SK-N-SH (cell line): ENCODE measurements at regions not wholly inside any gene's neighbourhood (a gene's known extent, or its start where the extent isn't known, plus 50 kb on each side); places are given as distances from the start of the nearest gene placed in this dataset.

Experiments
- CTCF ChIA-PET: fragments of 300-600, 350-600 bp; formaldehyde crosslinking; extraction: SDS; loops from one replicate; lab custom pipeline; 2021; lab: Yijun Ruan, JAX
- POLR2A ChIA-PET: fragments of 350-600 bp; sonication (Branson Sonifier 250); formaldehyde crosslinking; extraction: SDS; loops from one replicate; lab custom pipeline; 2020; ENCODE audit warnings: antibody characterized with exemption, inconsistent platforms; lab: Yijun Ruan, JAX
- DNase-seq: peaks from one replicate; pipeline ENCODE4 v3.0.0; 2012
- H2AFZ ChIP-seq: fragments of 200-600 bp; sonication (generic); 2 replicates; pipeline ENCODE4 v1.8.1; 2016; ENCODE audit warnings: antibody characterized with exemption, mild to moderate bottlenecking, low read depth
- H3F3A ChIP-seq: fragments of 200-600 bp; sonication (generic); replicated peaks from 2 replicates; pipeline ENCODE3; 2016; ENCODE audit warnings: antibody characterized with exemption, mild to moderate bottlenecking; ENCODE audit not compliant: insufficient read depth
- H3K27ac ChIP-seq, 2 experiments: fragments of 200-500 bp in 1 of 2; fragments of 200-600 bp in 1 of 2; sonication (Bioruptor generic) in 1 of 2; sonication (generic), shearing (Covaris generic) in 1 of 2; 2 replicates each; pipeline versions ENCODE4 v1.5.1 to v1.6.1; 2014 to 2016; ENCODE audit warnings: low read depth in 2 of 2, inconsistent platforms in 1 of 2, low read length in 1 of 2, mild to moderate bottlenecking in 1 of 2, mixed read lengths in 1 of 2
- H3K27me3 ChIP-seq: fragments of 200-600 bp; sonication (generic), shearing (Covaris generic); 2 replicates; pipeline ENCODE4 v1.6.1; 2016; ENCODE audit warnings: mixed run types; ENCODE audit not compliant: insufficient read depth
- H3K36me3 ChIP-seq, 2 experiments: fragments of 200-500 bp in 1 of 2; fragments of 200-600 bp in 1 of 2; sonication (Bioruptor generic) in 1 of 2; sonication (generic) in 1 of 2; replicated peaks in 1 of 2; 2 replicates each; pipeline versions ENCODE3 to v1.5.1; 2014 to 2016; ENCODE audit warnings: low read length in 1 of 2, mild to moderate bottlenecking in 1 of 2; ENCODE audit not compliant: insufficient read depth in 2 of 2, control insufficient read depth in 1 of 2
- H3K4me1 ChIP-seq, 2 experiments: fragments of 200-500 bp in 1 of 2; fragments of 200-600 bp in 1 of 2; sonication (Bioruptor generic) in 1 of 2; sonication (generic), shearing (Covaris generic) in 1 of 2; 2 replicates each; pipeline versions ENCODE4 v1.5.1 to v1.6.1; 2014 to 2016; ENCODE audit warnings: low read depth in 1 of 2, low read length in 1 of 2, mixed run types in 1 of 2; ENCODE audit not compliant: insufficient read depth in 2 of 2, control insufficient read depth in 1 of 2
- H3K4me2 ChIP-seq: fragments of 200-600 bp; sonication (generic), shearing (Covaris generic); 2 replicates; pipeline ENCODE4 v1.6.1; 2017; ENCODE audit warnings: mixed run types
- H3K4me3 ChIP-seq, 2 experiments: fragments of 200-500 bp in 1 of 2; fragments of 200-600 bp in 1 of 2; sonication (Bioruptor generic) in 1 of 2; sonication (generic), shearing (Covaris generic) in 1 of 2; 2 replicates each; pipeline versions ENCODE4 v1.5.1 to v1.8.1; 2014 to 2016; ENCODE audit warnings: low read depth in 2 of 2, inconsistent platforms in 1 of 2, low read length in 1 of 2, mild to moderate bottlenecking in 1 of 2, mixed read lengths in 1 of 2, moderate library complexity in 1 of 2
- H3K79me2 ChIP-seq: fragments of 200-600 bp; sonication (generic); 2 replicates; pipeline ENCODE4 v1.8.1; 2017; ENCODE audit warnings: mild to moderate bottlenecking; ENCODE audit not compliant: insufficient read depth
- H3K9ac ChIP-seq: fragments of 200-600 bp; sonication (generic); 2 replicates; pipeline ENCODE4 v1.6.1; 2017; ENCODE audit warnings: mixed run types
- H3K9me2 ChIP-seq: fragments of 200-600 bp; sonication (generic); 2 replicates; pipeline ENCODE4 v1.6.1; 2017; ENCODE audit warnings: mixed run types
- H3K9me3 ChIP-seq: fragments of 200-600 bp; sonication (generic); 2 replicates; pipeline ENCODE4 v1.6.1; 2017; ENCODE audit warnings: mixed run types, mild to moderate bottlenecking, moderate library complexity
- H4K20me1 ChIP-seq: fragments of 200-600 bp; sonication (generic); 2 replicates; pipeline ENCODE4 v1.6.1; 2017; ENCODE audit warnings: mild to moderate bottlenecking, mixed run types; ENCODE audit not compliant: insufficient read depth
- FOSL2 ChIP-seq: IDR thresholded peaks from 2 replicates; pipeline ENCODE4 v1.4.0; 2012; ENCODE audit warnings: low read depth, mild to moderate bottlenecking, moderate library complexity, borderline replicate concordance
- FOXM1 ChIP-seq: IDR thresholded peaks from 2 replicates; pipeline ENCODE4 v1.4.0; 2012; ENCODE audit warnings: low read depth, mild to moderate bottlenecking
- GABPA ChIP-seq: IDR thresholded peaks from 2 replicates; pipeline ENCODE4 v1.4.0; 2012; ENCODE audit warnings: low read depth, mild to moderate bottlenecking
- JUND ChIP-seq: IDR thresholded peaks from 2 replicates; pipeline ENCODE4 v1.4.0; 2012
- MEF2A ChIP-seq: IDR thresholded peaks from 2 replicates; pipeline ENCODE4 v1.4.0; 2012; ENCODE audit warnings: low read depth, borderline replicate concordance
- MXI1 ChIP-seq: IDR thresholded peaks from 2 replicates; pipeline ENCODE4 v1.6.1; 2012; ENCODE audit warnings: mild to moderate bottlenecking, low read depth, low read length, improper control_type of control experiment
- PBX3 ChIP-seq: IDR thresholded peaks from 2 replicates; pipeline ENCODE4; 2012
- POLR2AphosphoS5 ChIP-seq: IDR thresholded peaks from 2 replicates; pipeline ENCODE4 v1.6.1; 2012; ENCODE audit warnings: low read depth, low read length
- RAD21 ChIP-seq: IDR thresholded peaks from 2 replicates; pipeline ENCODE4 v1.6.1; 2012; ENCODE audit warnings: mild to moderate bottlenecking, low read length
- RCOR1 ChIP-seq: fragments of 150-350 bp; IDR thresholded peaks from 2 replicates; pipeline ENCODE4 v1.6.1; 2017; ENCODE audit warnings: antibody characterized with exemption, low read length
- SIN3A ChIP-seq: IDR thresholded peaks from 2 replicates; pipeline ENCODE4 v1.6.1; 2012; ENCODE audit warnings: low read depth, mild to moderate bottlenecking, low read length, moderate library complexity, borderline replicate concordance
- SMC3 ChIP-seq: IDR thresholded peaks from 2 replicates; pipeline ENCODE4 v1.6.1; 2012; ENCODE audit warnings: low read depth, low read length, improper control_type of control experiment
- TCF12 ChIP-seq: IDR thresholded peaks from 2 replicates; pipeline ENCODE4 v1.4.0; 2012
- TEAD4 ChIP-seq: IDR thresholded peaks from 2 replicates; pipeline ENCODE4 v1.4.0; 2012; ENCODE audit warnings: mild to moderate bottlenecking, borderline replicate concordance; ENCODE audit not compliant: insufficient read depth
- USF1 ChIP-seq: IDR thresholded peaks from 2 replicates; pipeline ENCODE4 v1.4.0; 2012; ENCODE audit warnings: low read depth, borderline replicate concordance
- ZBTB33 ChIP-seq: IDR thresholded peaks from 2 replicates; pipeline ENCODE4 v1.4.0; 2012; ENCODE audit warnings: low read depth, borderline replicate concordance
- WGBS: methylation state at CpG from one replicate; pipeline ENCODE4 v1.1.6; 2017; ENCODE audit warnings: low lambda C conversion rate; 5-methylcytosine and 5-hydroxymethylcytosine counted together
- TF ChIP-seq, protein P1 (sequence below): fragments of 150-350 bp; IDR thresholded peaks from 2 replicates; pipeline ENCODE4 v1.6.1; 2016; ENCODE audit warnings: mild to moderate bottlenecking, low read depth, low read length
- TF ChIP-seq, protein P2 (sequence below): fragments of 200-600 bp; sonication (generic); IDR thresholded peaks from 2 replicates; pipeline ENCODE4 v1.6.1; 2017; ENCODE audit warnings: antibody characterized with exemption, mild to moderate bottlenecking, moderate library complexity
- TF ChIP-seq, protein P3 (sequence below): IDR thresholded peaks from 2 replicates; pipeline ENCODE4 v1.4.0; 2012; ENCODE audit warnings: low read depth

DNA sequence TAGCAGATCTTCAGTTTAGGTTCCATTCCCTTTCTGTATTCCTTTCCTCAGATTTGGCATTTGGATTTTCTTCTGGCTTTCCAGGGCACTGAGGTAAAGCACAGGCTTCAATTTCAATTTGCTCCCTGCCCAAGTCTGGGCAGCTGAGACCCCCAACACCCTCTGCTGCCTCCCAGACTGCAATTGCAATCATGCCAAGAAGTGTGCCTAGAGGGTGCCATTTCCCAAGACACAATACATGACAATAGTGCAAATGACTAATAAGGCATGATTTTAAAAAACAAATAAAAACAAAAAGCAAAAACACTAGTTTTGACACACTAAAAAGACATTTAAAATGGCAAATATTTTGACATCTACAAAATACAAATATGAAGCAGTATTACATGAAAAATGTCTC lies 364.8 kb downstream of the EPM2A start (continued):
- TF ChIP-seq, protein P1, sequence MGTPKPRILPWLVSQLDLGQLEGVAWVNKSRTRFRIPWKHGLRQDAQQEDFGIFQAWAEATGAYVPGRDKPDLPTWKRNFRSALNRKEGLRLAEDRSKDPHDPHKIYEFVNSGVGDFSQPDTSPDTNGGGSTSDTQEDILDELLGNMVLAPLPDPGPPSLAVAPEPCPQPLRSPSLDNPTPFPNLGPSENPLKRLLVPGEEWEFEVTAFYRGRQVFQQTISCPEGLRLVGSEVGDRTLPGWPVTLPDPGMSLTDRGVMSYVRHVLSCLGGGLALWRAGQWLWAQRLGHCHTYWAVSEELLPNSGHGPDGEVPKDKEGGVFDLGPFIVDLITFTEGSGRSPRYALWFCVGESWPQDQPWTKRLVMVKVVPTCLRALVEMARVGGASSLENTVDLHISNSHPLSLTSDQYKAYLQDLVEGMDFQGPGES: no peak
- TF ChIP-seq SIN3A: no peak

DNA sequence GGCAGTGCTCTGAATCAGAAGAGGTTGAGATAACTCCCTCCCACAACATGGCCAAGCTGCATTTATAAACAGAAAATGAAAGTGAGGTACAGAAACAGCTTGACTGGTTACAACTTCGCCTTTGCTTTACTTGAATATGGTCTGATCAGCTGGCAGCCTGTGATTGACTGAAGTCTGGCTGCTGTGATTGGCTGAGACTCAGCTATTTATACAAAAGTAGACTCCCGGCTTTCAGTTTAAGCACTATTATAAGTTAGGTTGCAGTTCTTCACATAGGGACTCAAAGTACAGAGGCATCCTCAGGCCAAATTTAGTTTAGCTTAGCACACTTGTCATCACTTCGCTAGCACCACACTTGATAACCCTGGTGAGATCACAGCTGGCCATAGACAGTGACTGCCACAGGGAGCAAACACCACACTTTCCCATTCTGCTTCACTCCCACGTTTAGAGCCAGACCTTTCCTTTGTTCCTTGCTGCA lies 362.6 kb downstream of the EPM2A start:
- no peaks in the 10 kb centered on the region for H4K20me1 ChIP-seq
- TF ChIP-seq, protein P2, sequence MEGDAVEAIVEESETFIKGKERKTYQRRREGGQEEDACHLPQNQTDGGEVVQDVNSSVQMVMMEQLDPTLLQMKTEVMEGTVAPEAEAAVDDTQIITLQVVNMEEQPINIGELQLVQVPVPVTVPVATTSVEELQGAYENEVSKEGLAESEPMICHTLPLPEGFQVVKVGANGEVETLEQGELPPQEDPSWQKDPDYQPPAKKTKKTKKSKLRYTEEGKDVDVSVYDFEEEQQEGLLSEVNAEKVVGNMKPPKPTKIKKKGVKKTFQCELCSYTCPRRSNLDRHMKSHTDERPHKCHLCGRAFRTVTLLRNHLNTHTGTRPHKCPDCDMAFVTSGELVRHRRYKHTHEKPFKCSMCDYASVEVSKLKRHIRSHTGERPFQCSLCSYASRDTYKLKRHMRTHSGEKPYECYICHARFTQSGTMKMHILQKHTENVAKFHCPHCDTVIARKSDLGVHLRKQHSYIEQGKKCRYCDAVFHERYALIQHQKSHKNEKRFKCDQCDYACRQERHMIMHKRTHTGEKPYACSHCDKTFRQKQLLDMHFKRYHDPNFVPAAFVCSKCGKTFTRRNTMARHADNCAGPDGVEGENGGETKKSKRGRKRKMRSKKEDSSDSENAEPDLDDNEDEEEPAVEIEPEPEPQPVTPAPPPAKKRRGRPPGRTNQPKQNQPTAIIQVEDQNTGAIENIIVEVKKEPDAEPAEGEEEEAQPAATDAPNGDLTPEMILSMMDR: no peak
- TF ChIP-seq, protein P3, sequence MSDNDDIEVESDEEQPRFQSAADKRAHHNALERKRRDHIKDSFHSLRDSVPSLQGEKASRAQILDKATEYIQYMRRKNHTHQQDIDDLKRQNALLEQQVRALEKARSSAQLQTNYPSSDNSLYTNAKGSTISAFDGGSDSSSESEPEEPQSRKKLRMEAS: no peak
- TF ChIP-seq PBX3: 0 out of 2 replicates have a peak, but pooled peaks have one; percentile 7
- no peaks in the 10 kb centered on the region for H3K79me2 ChIP-seq
- no peaks in the 10 kb centered on the region; a peak in 1 of 4 replicates for H3K4me1 ChIP-seq
- H3K4me3 ChIP-seq: peak overlapping the region in 1 of 2 experiments; percentile 40; a peak in 3 of 4 replicates
- POLR2A ChIA-PET: no interaction called here
- H3K36me3 ChIP-seq: no peaks in the 10 kb centered on the region
- 38% methylated on average over 4 of the region's 4 CpGs for WGBS
- DNase-seq: no peak
- H3K4me2 ChIP-seq: peak overlapping the region; percentile 48
- no peaks in the 10 kb centered on the region for H3K9me2 ChIP-seq
- H2AFZ ChIP-seq: peak overlapping the region; percentile 52
- CTCF ChIA-PET: no interaction called here
- H3K9ac ChIP-seq: no peak overlapping the region
- no peaks in the 10 kb centered on the region for H3K27me3 ChIP-seq
- no peaks in the 10 kb centered on the region for H3F3A ChIP-seq
- no peak overlapping the region for H3K27ac ChIP-seq
- H3K9me3 ChIP-seq: no peaks in the 10 kb centered on the region

GRCh38 chr6:145373826-145374225 lies 361.5 kb downstream of the EPM2A start:
- Histone ChIP-seq H3K4me2 (no peak overlapping the region), H3K36me3 (no peaks in the 10 kb centered on the region), H3K27me3 (no peaks in the 10 kb centered on the region), H3K79me2 (no peaks in the 10 kb centered on the region), H4K20me1 (no peaks in the 10 kb centered on the region), H2AFZ (no peak overlapping the region), H3K4me1 (no peaks in the 10 kb centered on the region), H3K9ac (no peak overlapping the region), H3F3A (no peaks in the 10 kb centered on the region), H3K9me2 (no peaks in the 10 kb centered on the region), H3K27ac (no peak overlapping the region), H3K9me3 (no peaks in the 10 kb centered on the region), H3K4me3 (no peak overlapping the region)
- DNase-seq: no peak
- WGBS: 58% methylated on average over 1 of the region's 1 CpG
- POLR2A ChIA-PET: no interaction called here
- CTCF ChIA-PET: interaction anchor here (1.0 kb wide), 1 partner anchor 73 kb away, joined by 3 read pairs; no protein-coding TSS in a partner anchor
- no peak for TF ChIP-seq GABPA
- no peak for TF ChIP-seq MXI1
- no peak for TF ChIP-seq RCOR1
- no peak for TF ChIP-seq RAD21
- no peak for TF ChIP-seq TEAD4
- no peak for TF ChIP-seq FOSL2
- no peak for TF ChIP-seq MEF2A
- TF ChIP-seq JUND: no peak
- TF ChIP-seq TCF12: no peak
- TF ChIP-seq, protein P3: no peak
- TF ChIP-seq POLR2AphosphoS5: no peak
- TF ChIP-seq USF1: no peak
- TF ChIP-seq SMC3: no peak
- no peak for TF ChIP-seq ZBTB33
- no peak for TF ChIP-seq FOXM1
